NCI-H2196 treated with DMSO at 0.1 percent for 48 hours (cell line): ENCODE measurements at regions not wholly inside any gene's neighbourhood (a gene's known extent, or its start where the extent isn't known, plus 50 kb on each side); places are given as distances from the start of the nearest gene placed in this dataset.

Source experiments
- DNase-seq: peaks from one replicate; lab custom pipeline; 2025; ENCODE audit not compliant: unreplicated experiment; lab: John Stamatoyannopoulos, UW

GRCh38 chr3:182703233-182703632 lies 90.1 kb upstream of the ATP11B start:
- no peak for DNase-seq

GRCh38 chr3:182704926-182705325 lies 88.4 kb upstream of the ATP11B start:
- DNase-seq: no peak

GRCh38 chr3:182708810-182709209 lies 84.5 kb upstream of the ATP11B start:
- DNase-seq: no peak

- DNase-seq: no peak
These were observed 84.0 kb upstream of the ATP11B start for GRCh38 chr3:182709306-182709705.

- DNase-seq: peak; percentile 41
These were observed 82.6 kb upstream of the ATP11B start for GRCh38 chr3:182710557-182711157.

- no peak for DNase-seq
These were observed 82.0 kb upstream of the ATP11B start for GRCh38 chr3:182711261-182711683.

GRCh38 chr3:182711853-182712252 lies 81.5 kb upstream of the ATP11B start:
- no peak for DNase-seq

- DNase-seq: no peak
These were observed 80.2 kb upstream of the ATP11B start for GRCh38 chr3:182713111-182713510.

GRCh38 chr3:182713743-182714517 lies 79.4 kb upstream of the ATP11B start:
- peak; percentile 86 for DNase-seq

- DNase-seq: no peak
These were observed 78.3 kb upstream of the ATP11B start for GRCh38 chr3:182715006-182715405.

GRCh38 chr3:182716114-182716688 lies 77.1 kb upstream of the ATP11B start:
- DNase-seq: no peak

GRCh38 chr3:182717216-182717615 lies 76.1 kb upstream of the ATP11B start:
- no peak for DNase-seq

- no peak for DNase-seq
These were observed 70.4 kb upstream of the ATP11B start for GRCh38 chr3:182722907-182723306.

- DNase-seq: no peak
These were observed 69.7 kb upstream of the ATP11B start for GRCh38 chr3:182723596-182723995.

GRCh38 chr3:182725372-182726251 lies 67.7 kb upstream of the ATP11B start:
- no peak for DNase-seq

- no peak for DNase-seq
These were observed 66.8 kb upstream of the ATP11B start for GRCh38 chr3:182726258-182727142.

GRCh38 chr3:182728238-182728637 lies 65.1 kb upstream of the ATP11B start:
- no peak for DNase-seq

- DNase-seq: no peak
These were observed 63.2 kb upstream of the ATP11B start for GRCh38 chr3:182729903-182730674.

GRCh38 chr3:182730675-182731042 lies 62.6 kb upstream of the ATP11B start:
- DNase-seq: no peak

- no peak for DNase-seq
These were observed 61.5 kb upstream of the ATP11B start for GRCh38 chr3:182731764-182732163.
